Hematopoietic multipotent progenitor cell treated with erythropoietin and hydrocortisone succinate and interleukin-3 and kit ligand, for 6 days (in vitro differentiated cells): ENCODE measurements at regions not wholly inside any gene's neighbourhood (a gene's known extent, or its start where the extent isn't known, plus 50 kb on each side); places are given as distances from the start of the nearest gene placed in this dataset.
"Not testable (repeated sequence)": the region's sequence is repeated elsewhere in the genome, so short reads cannot be mapped to it uniquely, and the experiment has no call there.

ENCODE experiments used
- DNase-seq: peaks from one replicate; pipeline ENCODE4 v3.0.0-alpha.2; 2015

GRCh38 chr6:6873778-6874177 is 234.0 kb upstream of the RREB1 start:
- DNase-seq = no peak

- DNase-seq = no peak
Observed at GRCh38 chr6:6875818-6876470, 231.8 kb upstream of the RREB1 start.

GRCh38 chr6:6877792-6878191 is 230.0 kb upstream of the RREB1 start:
- DNase-seq = not testable (repeated sequence)

GRCh38 chr6:6878887-6879585 is 228.7 kb upstream of the RREB1 start:
- DNase-seq = no peak

- not testable (repeated sequence) for DNase-seq
Observed at GRCh38 chr6:6879586-6879974, 228.2 kb upstream of the RREB1 start.

GRCh38 chr6:6880745-6881437 is 226.9 kb upstream of the RREB1 start:
- no peak for DNase-seq

GRCh38 chr6:6881438-6882225 is 226.1 kb upstream of the RREB1 start:
- peak; percentile 69 for DNase-seq

- no peak for DNase-seq
Observed at GRCh38 chr6:6882592-6882991, 225.2 kb upstream of the RREB1 start.

- DNase-seq = no peak
Observed at GRCh38 chr6:6883011-6883410, 224.8 kb upstream of the RREB1 start.

- DNase-seq = peak; percentile 61
Observed at GRCh38 chr6:6884193-6884627, 223.6 kb upstream of the RREB1 start.

- no peak for DNase-seq
Observed at GRCh38 chr6:6884916-6885315, 222.8 kb upstream of the RREB1 start.

- peak; percentile 84 for DNase-seq
Observed at GRCh38 chr6:6885521-6886170, 222.1 kb upstream of the RREB1 start.

GRCh38 chr6:6886171-6886885 is 221.4 kb upstream of the RREB1 start:
- peak; percentile 99 for DNase-seq

- DNase-seq = no peak
Observed at GRCh38 chr6:6886886-6887285, 220.9 kb upstream of the RREB1 start.

- DNase-seq = no peak
Observed at GRCh38 chr6:6889601-6890000, 218.2 kb upstream of the RREB1 start.

- DNase-seq = peak; percentile 89
Observed at GRCh38 chr6:6890400-6890858, 217.3 kb upstream of the RREB1 start.

- peak; percentile 58 for DNase-seq
Observed at GRCh38 chr6:6891125-6891721, 216.5 kb upstream of the RREB1 start.

- no peak for DNase-seq
Observed at GRCh38 chr6:6891949-6892461, 215.8 kb upstream of the RREB1 start.

- no peak for DNase-seq
Observed at GRCh38 chr6:6892744-6893583, 214.8 kb upstream of the RREB1 start.

- DNase-seq = no peak
Observed at GRCh38 chr6:6893701-6894100, 214.1 kb upstream of the RREB1 start.
